ENCODE measurements at regions not wholly inside any gene's neighbourhood (a gene's known extent, or its start where the extent isn't known, plus 50 kb on each side); places are given as distances from the start of the nearest gene placed in this dataset.
A peak's percentile ranks its signal among the peaks of the same experiment; 100 is the strongest.
"Not testable (repeated sequence)": the region's sequence is repeated elsewhere in the genome, so short reads cannot be mapped to it uniquely, and the experiment has no call there.

- no peak for DNase-seq (ENCODE audit: low read depth in 2 of 3, low spot score in 2 of 3)
These were observed 50.2 kb upstream of the CPNE4 start for GRCh38 chr3:132084982-132085381.

GRCh38 chr3:132087356-132087755 is 52.5 kb upstream of the CPNE4 start:
- DNase-seq (ENCODE audit: low read depth in 2 of 3, low spot score in 2 of 3) = no peak

GRCh38 chr3:132088291-132088690 is 53.5 kb upstream of the CPNE4 start:
- DNase-seq (ENCODE audit: low read depth in 2 of 3, low spot score in 2 of 3) = no peak

- DNase-seq (ENCODE audit: low read depth in 2 of 3, low spot score in 2 of 3) = no peak
These were observed 56.1 kb upstream of the CPNE4 start for GRCh38 chr3:132090921-132091320.

GRCh38 chr3:132116601-132117000 is 81.8 kb upstream of the CPNE4 start:
- no peak for DNase-seq (ENCODE audit: low read depth in 2 of 3, low spot score in 2 of 3)

GRCh38 chr3:132117642-132118041 is 82.8 kb upstream of the CPNE4 start:
- no peak for DNase-seq (ENCODE audit: low read depth in 2 of 3, low spot score in 2 of 3)

- no peak for DNase-seq (ENCODE audit: low read depth in 2 of 3, low spot score in 2 of 3)
These were observed 84.7 kb upstream of the CPNE4 start for GRCh38 chr3:132119531-132119930.

- DNase-seq (ENCODE audit: low read depth in 2 of 3, low spot score in 2 of 3) = no peak
These were observed 89.3 kb upstream of the CPNE4 start for GRCh38 chr3:132124096-132124495.

- no peak for DNase-seq (ENCODE audit: low read depth in 2 of 3, low spot score in 2 of 3)
These were observed 90.0 kb upstream of the CPNE4 start for GRCh38 chr3:132124651-132125284.

GRCh38 chr3:132134611-132135010 is 99.8 kb upstream of the CPNE4 start:
- DNase-seq (ENCODE audit: low read depth in 2 of 3, low spot score in 2 of 3) = no peak

GRCh38 chr3:132135628-132136333 is 101.0 kb upstream of the CPNE4 start:
- no peak for DNase-seq (ENCODE audit: low read depth in 2 of 3, low spot score in 2 of 3)

GRCh38 chr3:132136334-132136716 is 101.5 kb upstream of the CPNE4 start:
- DNase-seq (ENCODE audit: low read depth in 2 of 3, low spot score in 2 of 3) = no peak

GRCh38 chr3:132136902-132137301 is 102.1 kb upstream of the CPNE4 start:
- DNase-seq (ENCODE audit: low read depth in 2 of 3, low spot score in 2 of 3) = not testable (repeated sequence)

- DNase-seq (ENCODE audit: low read depth in 2 of 3, low spot score in 2 of 3) = no peak
These were observed 111.0 kb upstream of the CPNE4 start for GRCh38 chr3:132145833-132146232.

GRCh38 chr3:132154619-132155018 is 119.8 kb upstream of the CPNE4 start:
- no peak for DNase-seq (ENCODE audit: low read depth in 2 of 3, low spot score in 2 of 3)

- no peak for DNase-seq (ENCODE audit: low read depth in 2 of 3, low spot score in 2 of 3)
These were observed 124.3 kb upstream of the CPNE4 start for GRCh38 chr3:132159145-132159544.

- DNase-seq (ENCODE audit: low read depth in 2 of 3, low spot score in 2 of 3) = no peak
These were observed 125.4 kb upstream of the CPNE4 start for GRCh38 chr3:132160198-132160597.

- DNase-seq (ENCODE audit: low read depth in 2 of 3, low spot score in 2 of 3) = no peak
These were observed 126.8 kb upstream of the CPNE4 start for GRCh38 chr3:132161608-132162007.

GRCh38 chr3:132164469-132165092 is 129.8 kb upstream of the CPNE4 start:
- DNase-seq (ENCODE audit: low read depth in 2 of 3, low spot score in 2 of 3) = no peak

GRCh38 chr3:132167870-132168269 is 133.1 kb upstream of the CPNE4 start:
- DNase-seq (ENCODE audit: low read depth in 2 of 3, low spot score in 2 of 3) = no peak

- no peak for DNase-seq (ENCODE audit: low read depth in 2 of 3, low spot score in 2 of 3)
These were observed 139.7 kb upstream of the CPNE4 start for GRCh38 chr3:132174500-132174899.

- peak; percentile 2 to 89 (median 73) for DNase-seq (ENCODE audit: low read depth in 2 of 3, low spot score in 2 of 3)
These were observed 136.8 kb upstream of the ACP3 start for GRCh38 chr3:132180337-132180791.

Measured in hematopoietic multipotent progenitor cell (in vitro differentiated cells).